ENCODE measurements at regions not wholly inside any gene's neighbourhood (a gene's known extent, or its start where the extent isn't known, plus 50 kb on each side); places are given as distances from the start of the nearest gene placed in this dataset.
A peak's percentile ranks its signal among the peaks of the same experiment; 100 is the strongest.

GRCh38 chr9:99472916-99473245, 250.8 kb downstream of the SEC61B start:
- H3K27ac ChIP-seq (replicated peaks): no peak overlapping the region
- peaks cover 7% of the 10 kb centered on the region for H3K9me3 ChIP-seq (replicated peaks)
- H3K27me3 ChIP-seq (ENCODE audit: low read depth): no peaks in the 10 kb centered on the region
- intact Hi-C loops (cut with micrococcal nuclease): no loop called here
- H3K4me1 ChIP-seq: peaks cover 14% of the 10 kb centered on the region
- no peaks in the 10 kb centered on the region for H3K36me3 ChIP-seq
- TF ChIP-seq CTCF (IDR thresholded peaks at IDR 0.05; ENCODE audit: borderline replicate concordance): no peak
- DNase-seq: no peak
- no peak overlapping the region for H3K4me3 ChIP-seq

- no peaks in the 10 kb centered on the region for H3K36me3 ChIP-seq
- no peak overlapping the region for H3K27ac ChIP-seq (replicated peaks)
- H3K4me3 ChIP-seq: no peak overlapping the region
- H3K4me1 ChIP-seq: peaks cover 21% of the 10 kb centered on the region
- intact Hi-C loops (cut with micrococcal nuclease): no loop called here
- no peak for TF ChIP-seq CTCF (IDR thresholded peaks at IDR 0.05; ENCODE audit: borderline replicate concordance)
- H3K9me3 ChIP-seq (replicated peaks): peaks cover 3% of the 10 kb centered on the region
- no peaks in the 10 kb centered on the region for H3K27me3 ChIP-seq (ENCODE audit: low read depth)
- peak; percentile 25 for DNase-seq
These were observed 252.1 kb downstream of the SEC61B start for GRCh38 chr9:99474186-99474585.

DNA sequence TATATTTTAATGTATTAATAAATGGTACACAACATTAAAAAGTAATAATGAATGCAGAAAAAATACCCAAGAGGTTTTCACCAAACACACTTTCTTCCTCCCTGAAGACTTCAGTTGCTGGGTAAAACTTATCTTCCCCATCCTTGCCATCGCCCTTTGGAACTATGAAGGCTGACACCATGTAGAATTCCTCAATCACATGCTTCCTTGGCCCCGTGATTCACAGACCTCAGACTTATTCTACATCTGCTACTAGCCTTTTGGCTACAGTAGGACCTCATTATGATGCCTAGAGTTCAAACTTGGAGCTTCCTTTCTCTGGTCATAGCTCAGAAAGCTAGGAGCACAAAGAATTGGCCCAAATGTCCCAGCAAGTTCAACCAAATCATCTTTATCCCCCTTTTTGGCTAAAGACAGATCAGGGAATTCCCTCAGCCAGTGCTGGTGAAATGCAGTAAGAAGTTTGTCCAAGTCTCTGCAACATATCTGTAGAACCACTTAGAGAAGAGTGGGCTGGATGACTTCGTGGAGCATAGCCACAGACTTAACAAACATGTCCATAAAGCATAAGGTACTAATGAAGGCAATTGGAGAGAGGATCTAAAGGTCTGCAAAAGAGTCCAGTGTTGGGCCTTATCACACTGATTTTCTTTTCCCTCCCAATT, 253.5 kb downstream of the SEC61B start:
- Histone ChIP-seq H3K4me1 (peaks cover 22% of the 10 kb centered on the region), H3K27me3 (ENCODE audit: low read depth) (no peaks in the 10 kb centered on the region), H3K27ac (replicated peaks) (no peak overlapping the region), H3K36me3 (no peaks in the 10 kb centered on the region), H3K9me3 (replicated peaks) (no peaks in the 10 kb centered on the region), H3K4me3 (no peak overlapping the region)
- intact Hi-C loops (cut with micrococcal nuclease): no loop called here
- no peak for TF ChIP-seq CTCF (IDR thresholded peaks at IDR 0.05; ENCODE audit: borderline replicate concordance)
- DNase-seq: no peak

DNA sequence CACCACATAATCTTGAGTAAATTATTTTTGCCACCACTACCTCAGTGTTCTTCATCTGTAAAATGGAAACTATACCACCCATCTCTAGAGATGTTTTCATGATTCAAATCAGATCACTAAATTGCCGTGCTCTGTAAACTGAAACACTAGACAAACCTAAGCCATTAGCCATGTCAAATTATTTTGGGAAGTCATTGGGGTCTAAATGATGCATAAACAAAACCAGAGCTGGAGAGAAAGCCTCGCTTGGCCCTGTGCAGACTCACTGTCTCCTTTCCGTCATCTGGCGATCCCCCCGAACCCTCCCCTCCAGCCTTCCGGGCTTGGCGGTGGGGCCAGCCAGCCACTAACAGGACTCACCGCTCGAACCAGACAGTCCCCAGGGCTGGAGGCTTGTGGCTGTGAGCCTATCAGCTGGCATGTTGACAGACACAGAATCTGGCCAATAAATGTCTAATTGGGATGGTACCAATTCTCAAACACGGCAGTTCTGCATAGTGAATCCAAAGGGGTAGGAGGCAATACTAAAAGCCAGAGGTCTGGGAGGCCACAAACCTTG, 256.5 kb downstream of the SEC61B start:
- Histone ChIP-seq H3K9me3 (replicated peaks) (no peaks in the 10 kb centered on the region), H3K27ac (replicated peaks) (no peak overlapping the region), H3K4me3 (peak overlapping the region; percentile 10), H3K36me3 (no peaks in the 10 kb centered on the region), H3K27me3 (ENCODE audit: low read depth) (no peaks in the 10 kb centered on the region), H3K4me1 (peaks cover 22% of the 10 kb centered on the region)
- TF ChIP-seq CTCF (IDR thresholded peaks at IDR 0.05; ENCODE audit: borderline replicate concordance): no peak
- intact Hi-C loops (cut with micrococcal nuclease): no loop called here
- peak; percentile 33 for DNase-seq

DNA sequence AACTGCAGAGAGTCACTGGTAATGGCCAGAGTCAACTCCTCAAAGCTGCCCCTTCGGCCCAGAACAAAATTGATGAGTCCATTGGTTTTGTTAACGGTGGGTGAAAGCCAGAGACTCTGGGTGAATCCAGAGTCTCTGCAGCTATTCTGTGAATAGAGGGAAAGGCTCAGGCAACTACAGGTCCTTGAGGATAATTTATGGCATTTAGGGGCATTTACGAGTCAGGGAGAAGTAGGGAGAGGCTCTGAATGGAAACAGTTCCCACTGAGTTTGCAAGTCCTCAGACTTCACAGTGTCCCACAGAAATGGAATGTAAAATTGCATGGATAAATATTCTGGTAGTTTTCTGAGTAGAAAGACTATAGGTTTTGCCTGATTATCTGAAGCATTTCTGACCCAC, 257.8 kb downstream of the SEC61B start:
- Histone ChIP-seq H3K27ac (replicated peaks) (no peak overlapping the region), H3K9me3 (replicated peaks) (peaks cover 11% of the 10 kb centered on the region), H3K36me3 (no peaks in the 10 kb centered on the region), H3K4me1 (peaks cover 8% of the 10 kb centered on the region), H3K4me3 (no peak overlapping the region), H3K27me3 (ENCODE audit: low read depth) (no peaks in the 10 kb centered on the region)
- intact Hi-C loops (cut with micrococcal nuclease): no loop called here
- no peak for DNase-seq
- TF ChIP-seq CTCF (IDR thresholded peaks at IDR 0.05; ENCODE audit: borderline replicate concordance): no peak

Measured in left ventricle myocardium inferior (tissue), 1 donor.